Suprapubic skin (tissue), 4 donors: ENCODE measurements at regions not wholly inside any gene's neighbourhood (a gene's known extent, or its start where the extent isn't known, plus 50 kb on each side); places are given as distances from the start of the nearest gene placed in this dataset.

Experiments used
- EP300 ChIP-seq: sonication (generic); formaldehyde crosslinking; IDR thresholded peaks from one replicate; pipeline ENCODE4 v1.6.1; 2017; ENCODE audit warnings: antibody characterized with exemption
- POLR2A ChIP-seq, 2 donors: fragments of 450-650 bp; IDR thresholded peaks; one replicate each; pipeline ENCODE4 v1.6.1; 2017; ENCODE audit warnings: antibody characterized with exemption in 2 of 2, mild to moderate bottlenecking in 2 of 2, moderate library complexity in 2 of 2
- POLR2AphosphoS5 ChIP-seq, 3 donors: sonication (generic); formaldehyde crosslinking; IDR thresholded peaks; one replicate each; pipeline ENCODE4 v1.6.1; 2017; ENCODE audit warnings: antibody characterized with exemption in 3 of 3
- TF ChIP-seq, protein P1 (sequence below), 2 donors: fragments of 200-600 bp in 1 of 2; fragments of 450-650 bp in 1 of 2; sonication (generic) in 1 of 2; IDR thresholded peaks; one replicate each; pipeline ENCODE4 v1.5.1; 2016 to 2019; ENCODE audit warnings: antibody characterized with exemption in 2 of 2, mild to moderate bottlenecking in 1 of 2, moderate library complexity in 1 of 2

GRCh38 chr15:85305050-85305449 lies 75.4 kb upstream of the AKAP13 start:
- TF ChIP-seq, protein P1, sequence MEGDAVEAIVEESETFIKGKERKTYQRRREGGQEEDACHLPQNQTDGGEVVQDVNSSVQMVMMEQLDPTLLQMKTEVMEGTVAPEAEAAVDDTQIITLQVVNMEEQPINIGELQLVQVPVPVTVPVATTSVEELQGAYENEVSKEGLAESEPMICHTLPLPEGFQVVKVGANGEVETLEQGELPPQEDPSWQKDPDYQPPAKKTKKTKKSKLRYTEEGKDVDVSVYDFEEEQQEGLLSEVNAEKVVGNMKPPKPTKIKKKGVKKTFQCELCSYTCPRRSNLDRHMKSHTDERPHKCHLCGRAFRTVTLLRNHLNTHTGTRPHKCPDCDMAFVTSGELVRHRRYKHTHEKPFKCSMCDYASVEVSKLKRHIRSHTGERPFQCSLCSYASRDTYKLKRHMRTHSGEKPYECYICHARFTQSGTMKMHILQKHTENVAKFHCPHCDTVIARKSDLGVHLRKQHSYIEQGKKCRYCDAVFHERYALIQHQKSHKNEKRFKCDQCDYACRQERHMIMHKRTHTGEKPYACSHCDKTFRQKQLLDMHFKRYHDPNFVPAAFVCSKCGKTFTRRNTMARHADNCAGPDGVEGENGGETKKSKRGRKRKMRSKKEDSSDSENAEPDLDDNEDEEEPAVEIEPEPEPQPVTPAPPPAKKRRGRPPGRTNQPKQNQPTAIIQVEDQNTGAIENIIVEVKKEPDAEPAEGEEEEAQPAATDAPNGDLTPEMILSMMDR (IDR thresholded peaks at IDR 0.05), result no peak
- TF ChIP-seq POLR2AphosphoS5 (IDR thresholded peaks at IDR 0.05) (no peak), EP300 (no peak), POLR2A (IDR thresholded peaks at IDR 0.05) (no peak)
